ENCODE measurements at regions not wholly inside any gene's neighbourhood (a gene's known extent, or its start where the extent isn't known, plus 50 kb on each side); places are given as distances from the start of the nearest gene placed in this dataset.

GRCh38 chr20:7689151-7689550, 251.1 kb downstream of the HAO1 start:
- Histone ChIP-seq H3K23ac (ENCODE audit: low read depth, low read length) (no peak overlapping the region; the same call in 1 of the 2 replicates), H3K4me3 (ENCODE audit: insufficient read depth, low read depth, low read length) (no peak overlapping the region), H2AFZ (replicated peaks; ENCODE audit: low read length, poor library complexity) (no peak overlapping the region), H4K8ac (ENCODE audit: low read depth in 2 of 2, low read length in 2 of 2) (no peak overlapping the region), H2BK5ac (ENCODE audit: low read depth, low read length, poor library complexity, severe bottlenecking) (no peak overlapping the region), H3K27me3 (ENCODE audit: control insufficient read depth, insufficient read depth, low read length) (no peaks in the 10 kb centered on the region), H4K5ac (ENCODE audit: low read depth, low read length) (no peak overlapping the region), H3K9ac (ENCODE audit: low read depth, low read length) (no peak overlapping the region), H3K9me1 (ENCODE audit: insufficient read depth, low read length) (no peaks in the 10 kb centered on the region), H4K91ac (ENCODE audit: insufficient read depth, low read depth, low read length) (no peak overlapping the region), H2BK20ac (ENCODE audit: low read depth, low read length) (no peak overlapping the region), H3K56ac (ENCODE audit: extremely low read depth, insufficient read depth, low read length) (no peak overlapping the region), H2BK15ac (ENCODE audit: low read depth, low read length) (no peak overlapping the region), H3K4me2 (ENCODE audit: low read depth, low read length) (no peak overlapping the region), H3K27ac (ENCODE audit: insufficient read depth, low read length) (no peak overlapping the region), H4K20me1 (ENCODE audit: insufficient read depth, low read length) (no peaks in the 10 kb centered on the region), H3K79me1 (ENCODE audit: low read depth in 1 of 2, low read length in 2 of 2) (no peaks in the 10 kb centered on the region), H3K4ac (ENCODE audit: low read depth, low read length) (no peak overlapping the region), H3K18ac (ENCODE audit: low read depth, low read length) (no peak overlapping the region), H3K36me3 (ENCODE audit: control insufficient read depth, insufficient read depth, low read length) (no peaks in the 10 kb centered on the region), H3K9me3 (ENCODE audit: control insufficient read depth, insufficient read depth, low read length) (no peaks in the 10 kb centered on the region), H3K14ac (replicated peaks; ENCODE audit: low read depth, low read length) (no peak overlapping the region), H2AK9ac (replicated peaks; ENCODE audit: low read depth, low read length, poor library complexity) (no peak overlapping the region), H2BK120ac (ENCODE audit: low read depth, low read length) (no peak overlapping the region), H3K4me1 (ENCODE audit: control insufficient read depth, insufficient read depth, low read length) (no peaks in the 10 kb centered on the region), H2AK5ac (ENCODE audit: low read depth, low read length) (no peak overlapping the region)
- dilution Hi-C loops (cut with HindIII; ENCODE audit: low sequenced_read_pairs, unreplicated experiment) (no loop called here), in situ Hi-C loops (cut with MboI; ENCODE audit: low sequenced_read_pairs) (no loop called here), intact Hi-C loops (cut with micrococcal nuclease) (no loop called here)
- no TSS peak for BruUV-seq (replicated peaks)
- DNase-seq (no peak), ATAC-seq (ENCODE audit: low read depth) (no peak)
- no peak for TF ChIP-seq NFE2L2 (IDR thresholded peaks at IDR 0.05; ENCODE audit: low read depth, low read length)
- TF ChIP-seq CHD1 (IDR thresholded peaks at IDR 0.05; ENCODE audit: low read depth, low read length): no peak
- TF ChIP-seq, protein P1, sequence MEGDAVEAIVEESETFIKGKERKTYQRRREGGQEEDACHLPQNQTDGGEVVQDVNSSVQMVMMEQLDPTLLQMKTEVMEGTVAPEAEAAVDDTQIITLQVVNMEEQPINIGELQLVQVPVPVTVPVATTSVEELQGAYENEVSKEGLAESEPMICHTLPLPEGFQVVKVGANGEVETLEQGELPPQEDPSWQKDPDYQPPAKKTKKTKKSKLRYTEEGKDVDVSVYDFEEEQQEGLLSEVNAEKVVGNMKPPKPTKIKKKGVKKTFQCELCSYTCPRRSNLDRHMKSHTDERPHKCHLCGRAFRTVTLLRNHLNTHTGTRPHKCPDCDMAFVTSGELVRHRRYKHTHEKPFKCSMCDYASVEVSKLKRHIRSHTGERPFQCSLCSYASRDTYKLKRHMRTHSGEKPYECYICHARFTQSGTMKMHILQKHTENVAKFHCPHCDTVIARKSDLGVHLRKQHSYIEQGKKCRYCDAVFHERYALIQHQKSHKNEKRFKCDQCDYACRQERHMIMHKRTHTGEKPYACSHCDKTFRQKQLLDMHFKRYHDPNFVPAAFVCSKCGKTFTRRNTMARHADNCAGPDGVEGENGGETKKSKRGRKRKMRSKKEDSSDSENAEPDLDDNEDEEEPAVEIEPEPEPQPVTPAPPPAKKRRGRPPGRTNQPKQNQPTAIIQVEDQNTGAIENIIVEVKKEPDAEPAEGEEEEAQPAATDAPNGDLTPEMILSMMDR (conservative IDR thresholded peaks at IDR 0.05; ENCODE audit: low read depth, low read length): no peak
- no peak for TF ChIP-seq MAFK (IDR thresholded peaks at IDR 0.05; ENCODE audit: low read depth, low read length)
- TF ChIP-seq RAD21 (IDR thresholded peaks at IDR 0.05; ENCODE audit: low read length): no peak
- WGBS, 2 experiments (ENCODE audit: extremely low coverage in 2 of 2, insufficient read length in 1 of 2): no CpG with 5 or more reads among the region's 3 CpGs
- CTCF ChIA-PET: no interaction called here
- POLR2A ChIA-PET (ENCODE audit: unreplicated experiment): no interaction called here
